Fibroblast of skin of left quadriceps (primary cell): ENCODE measurements at regions not wholly inside any gene's neighbourhood (a gene's known extent, or its start where the extent isn't known, plus 50 kb on each side); places are given as distances from the start of the nearest gene placed in this dataset.
A peak's percentile ranks its signal among the peaks of the same experiment; 100 is the strongest.
"Not testable (repeated sequence)": the region's sequence is repeated elsewhere in the genome, so short reads cannot be mapped to it uniquely, and the experiment has no call there.

Experiments used
- DNase-seq, 2 experiments: peaks; one replicate each; pipeline ENCODE4 v3.0.0-alpha.2; 2013; ENCODE audit warnings: low read depth in 2 of 2

DNA sequence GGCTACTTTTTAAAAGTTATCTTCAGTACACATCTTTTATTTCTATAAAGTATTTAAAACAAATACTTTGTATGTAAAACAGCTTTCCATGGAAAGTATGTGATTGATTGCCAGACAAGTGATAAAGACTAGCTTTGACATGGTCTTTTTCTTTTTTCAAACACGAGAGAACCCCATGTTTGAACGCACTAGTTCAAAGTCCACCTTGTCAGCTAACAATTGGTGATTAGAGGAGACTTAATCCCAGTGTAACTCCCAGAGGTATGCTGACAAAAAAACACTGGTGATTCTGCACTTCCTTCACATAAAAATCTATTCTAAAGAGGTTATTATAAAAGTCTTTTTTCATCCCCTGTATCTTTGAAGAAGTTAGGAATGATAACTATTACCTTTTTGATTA lies 438.1 kb downstream of the GJA1 start:
- no peak for DNase-seq

- DNase-seq, result no peak
Observed at GRCh38 chr6:121876721-121877120, 441.3 kb downstream of the GJA1 start.

DNA sequence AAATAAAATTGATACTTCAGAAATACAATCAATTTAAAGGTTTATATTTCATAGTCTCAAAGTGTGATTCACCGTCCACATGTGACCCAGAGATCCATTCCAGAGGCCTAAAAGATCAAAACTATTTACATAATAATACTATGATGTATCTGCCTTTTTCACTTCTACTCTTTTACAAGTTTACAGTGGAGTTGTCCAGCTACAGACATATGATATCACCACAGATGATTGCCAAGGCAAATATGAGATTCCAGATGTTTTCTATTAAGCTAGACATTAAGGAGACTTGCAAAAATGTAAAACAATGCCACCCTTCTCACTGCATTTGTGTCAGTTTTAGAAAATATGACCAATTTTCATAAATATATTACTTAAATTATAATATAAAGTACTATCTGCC lies 443.7 kb downstream of the GJA1 start:
- DNase-seq, result peak in 1 of 2 experiments; percentile 75

GRCh38 chr6:121880831-121881230 lies 445.4 kb downstream of the GJA1 start:
- DNase-seq, result no peak

- peak; percentile 67 to 70 for DNase-seq
Observed at GRCh38 chr6:121881974-121882667, 446.7 kb downstream of the GJA1 start.

DNA sequence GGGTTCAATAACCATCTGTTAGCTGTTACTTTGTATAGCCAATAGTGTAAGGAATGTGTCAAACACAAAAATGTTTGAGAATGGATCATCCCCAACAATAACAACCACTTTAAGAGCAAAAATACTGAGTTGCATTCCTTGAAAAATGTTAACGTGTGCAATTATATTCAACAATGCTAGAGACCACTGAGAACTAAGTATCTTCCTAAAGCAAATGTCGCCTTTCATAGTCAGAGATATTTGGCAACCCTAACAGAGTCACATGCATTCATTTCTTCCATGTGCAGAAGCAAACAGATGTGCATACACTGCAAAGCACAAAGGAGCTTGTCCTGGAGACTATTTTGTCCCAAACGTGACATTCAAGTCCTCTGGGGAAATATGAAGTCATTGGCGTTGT lies 448.6 kb downstream of the GJA1 start:
- no peak for DNase-seq

GRCh38 chr6:121884620-121885019 lies 449.2 kb downstream of the GJA1 start:
- DNase-seq, result no peak

DNA sequence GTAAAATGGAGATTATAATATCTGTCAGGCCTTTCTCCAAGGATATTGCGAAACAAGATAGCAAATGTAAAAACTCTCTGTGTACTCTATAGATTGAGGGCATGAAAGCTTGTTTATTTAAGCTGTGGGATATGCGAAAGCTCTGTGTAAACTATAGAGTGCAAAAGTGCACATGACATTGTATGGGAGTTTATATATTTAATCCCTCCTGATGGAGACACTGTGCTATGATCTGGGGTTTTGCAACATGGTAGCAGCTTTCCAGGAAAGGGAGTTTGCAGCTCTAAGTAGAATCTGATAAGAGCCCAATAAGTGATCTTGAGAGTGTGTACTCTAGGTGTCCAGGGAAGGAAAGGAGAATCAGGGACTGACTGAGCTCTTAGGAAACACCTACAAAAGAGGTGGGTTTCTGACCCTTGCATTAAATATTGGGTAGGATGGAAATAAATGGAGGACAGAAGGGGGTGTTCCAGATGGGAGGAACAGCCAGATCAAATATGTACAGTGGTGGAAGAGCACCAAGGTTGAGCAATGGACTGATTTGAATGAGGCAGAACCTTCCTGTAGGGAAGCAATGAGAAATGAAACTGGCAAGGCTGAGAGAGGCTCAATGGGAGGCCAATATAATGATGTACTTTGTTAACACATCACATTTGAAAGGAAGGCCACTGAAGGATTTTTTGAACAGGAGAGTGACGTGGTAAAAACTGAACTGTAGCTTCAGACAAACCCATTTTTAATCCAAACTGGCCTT lies 450.1 kb downstream of the GJA1 start:
- DNase-seq, result no peak

DNA sequence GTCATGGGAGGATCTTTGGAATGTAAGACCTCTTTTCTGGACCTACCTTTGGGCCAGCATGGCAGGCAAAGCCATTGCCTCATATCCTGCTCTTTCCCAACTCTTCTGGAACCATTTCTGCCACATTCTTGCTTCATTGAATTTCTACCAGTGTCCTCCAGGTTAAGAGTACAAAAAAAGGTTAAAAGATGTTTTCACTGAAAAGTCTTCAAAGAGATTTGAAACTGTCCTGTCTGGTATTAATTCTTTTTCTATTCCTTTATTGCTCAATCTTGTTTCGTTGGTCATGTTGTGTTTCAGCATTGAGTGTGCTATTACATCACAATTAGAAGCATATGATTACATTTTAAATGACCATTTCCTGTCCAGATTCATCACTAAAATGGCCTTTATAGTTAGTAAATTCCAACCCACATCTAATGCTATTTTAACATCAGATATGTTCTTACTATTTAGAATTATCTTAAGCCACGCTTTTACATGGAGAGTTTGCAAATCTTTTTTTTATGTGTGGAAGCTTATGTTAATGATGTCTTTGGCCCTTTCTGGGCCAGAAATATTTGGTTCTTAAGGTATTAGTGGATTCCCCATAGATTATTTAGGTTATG lies 450.9 kb downstream of the GJA1 start:
- DNase-seq, result peak in 1 of 2 experiments; percentile 46

- DNase-seq, result no peak
Observed at GRCh38 chr6:121887724-121888123, 452.3 kb downstream of the GJA1 start.

DNA sequence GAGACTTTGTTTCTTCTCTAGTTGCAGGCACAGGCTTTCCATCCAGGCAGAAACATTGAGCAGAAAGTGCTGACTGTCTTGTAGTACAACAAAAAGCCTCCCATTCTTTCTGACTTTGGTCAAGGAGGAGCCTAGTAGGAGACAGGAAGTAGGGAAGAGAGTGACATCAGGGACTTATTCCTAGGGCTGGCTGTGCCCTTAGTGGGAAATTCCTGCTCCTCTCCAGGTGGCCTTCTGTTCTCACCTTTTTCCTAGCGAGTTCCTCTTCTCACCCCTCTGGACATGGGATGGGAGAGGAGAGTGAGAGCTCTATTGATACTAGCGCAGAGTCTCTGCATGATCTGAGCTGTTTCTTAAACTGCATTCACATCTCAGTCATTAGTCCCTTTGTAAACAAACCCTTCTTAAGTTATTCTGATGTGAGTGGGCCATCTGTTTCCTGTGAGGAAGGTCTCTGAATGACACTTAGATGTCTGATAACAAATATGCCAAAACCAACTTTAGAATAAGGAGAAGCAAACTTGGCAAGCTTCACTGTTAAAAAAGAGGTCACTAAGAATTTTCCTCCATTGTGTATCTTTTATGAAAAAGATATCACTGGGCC lies 455.0 kb downstream of the GJA1 start:
- no peak for DNase-seq

DNA sequence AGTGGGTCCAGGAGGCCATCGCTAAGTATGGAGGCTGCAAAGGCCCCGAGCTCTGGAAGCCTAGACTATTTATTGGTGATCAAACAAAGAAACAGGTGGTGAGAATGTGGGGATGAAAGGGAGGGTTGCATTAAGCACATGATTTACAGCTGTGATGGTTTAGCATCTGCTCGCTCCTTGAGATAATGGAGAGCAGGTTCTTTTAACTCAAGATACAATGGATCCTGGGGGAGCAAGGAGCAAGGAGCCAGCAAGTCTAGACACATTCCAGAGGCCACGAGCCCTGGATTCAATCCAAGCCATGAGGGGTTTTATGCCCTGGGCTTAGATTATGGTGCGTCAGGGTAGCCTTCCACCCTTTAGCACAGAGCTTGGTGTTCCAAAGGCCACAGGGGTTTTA lies 460.3 kb downstream of the GJA1 start:
- DNase-seq, result not testable (repeated sequence)

- DNase-seq, result no peak
Observed at GRCh38 chr6:121896363-121896762, 460.9 kb downstream of the GJA1 start.

GRCh38 chr6:121896771-121897170 lies 461.3 kb downstream of the GJA1 start:
- DNase-seq, result no peak

DNA sequence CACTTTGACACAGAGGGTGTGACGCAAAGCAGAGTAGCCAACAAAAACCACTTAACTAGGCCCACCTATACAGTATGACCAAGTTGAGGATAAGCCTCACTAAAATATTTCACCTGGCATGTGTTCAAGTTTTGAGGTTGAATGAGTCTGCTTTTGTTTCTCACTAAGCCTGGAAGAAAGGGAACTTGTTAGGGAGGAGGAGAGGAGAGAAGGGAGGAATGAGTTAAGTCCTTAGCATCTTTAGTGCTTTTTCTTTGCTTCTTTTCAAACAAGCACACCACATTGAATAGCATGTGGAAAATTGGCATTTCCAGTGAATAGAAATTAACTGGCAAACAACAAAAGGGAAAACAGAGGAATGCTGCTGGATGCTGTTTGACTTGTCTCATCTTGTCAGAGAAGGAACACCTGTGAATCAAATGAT lies 461.9 kb downstream of the GJA1 start:
- DNase-seq, result no peak

DNA sequence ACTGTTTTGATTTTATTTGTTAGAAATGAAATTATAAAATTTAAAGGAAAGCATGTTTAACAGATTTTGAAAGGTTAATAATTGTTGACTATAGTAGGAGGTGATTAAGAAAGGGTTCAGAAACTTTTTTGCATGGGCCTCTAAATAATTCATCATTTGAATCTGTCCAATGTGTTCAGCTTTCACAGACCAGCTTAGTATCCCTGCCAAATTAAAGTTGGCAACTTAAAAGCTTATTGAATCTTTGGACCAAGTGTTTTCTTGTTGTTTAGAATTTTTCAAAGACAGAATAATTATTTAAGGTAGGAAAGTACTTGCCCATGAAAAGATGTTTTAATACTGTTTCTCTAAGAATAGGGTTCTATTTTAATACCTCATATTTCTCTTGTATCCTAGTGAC lies 466.0 kb downstream of the GJA1 start:
- no peak for DNase-seq

DNA sequence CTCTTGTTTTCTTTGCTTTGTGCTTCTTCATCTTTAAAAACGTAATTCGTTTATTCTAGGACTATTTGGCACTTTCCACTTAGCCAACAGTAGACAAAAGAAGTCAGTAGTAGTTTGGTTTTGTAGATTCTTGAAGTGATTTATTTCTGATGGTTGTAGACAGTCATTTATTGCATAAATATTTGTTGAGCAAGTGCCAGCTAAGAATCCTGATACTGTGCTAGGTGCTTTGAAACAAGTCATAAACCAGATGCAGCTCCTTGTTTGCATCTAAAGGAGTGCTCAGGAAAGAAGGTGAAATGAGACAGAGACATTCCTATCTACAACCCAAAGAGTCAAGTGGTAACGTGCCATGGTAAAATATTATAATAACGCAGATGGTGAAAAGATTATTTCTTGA lies 469.1 kb downstream of the GJA1 start:
- no peak for DNase-seq

- no peak for DNase-seq
Observed at GRCh38 chr6:121912905-121913304, 477.5 kb downstream of the GJA1 start.

DNA sequence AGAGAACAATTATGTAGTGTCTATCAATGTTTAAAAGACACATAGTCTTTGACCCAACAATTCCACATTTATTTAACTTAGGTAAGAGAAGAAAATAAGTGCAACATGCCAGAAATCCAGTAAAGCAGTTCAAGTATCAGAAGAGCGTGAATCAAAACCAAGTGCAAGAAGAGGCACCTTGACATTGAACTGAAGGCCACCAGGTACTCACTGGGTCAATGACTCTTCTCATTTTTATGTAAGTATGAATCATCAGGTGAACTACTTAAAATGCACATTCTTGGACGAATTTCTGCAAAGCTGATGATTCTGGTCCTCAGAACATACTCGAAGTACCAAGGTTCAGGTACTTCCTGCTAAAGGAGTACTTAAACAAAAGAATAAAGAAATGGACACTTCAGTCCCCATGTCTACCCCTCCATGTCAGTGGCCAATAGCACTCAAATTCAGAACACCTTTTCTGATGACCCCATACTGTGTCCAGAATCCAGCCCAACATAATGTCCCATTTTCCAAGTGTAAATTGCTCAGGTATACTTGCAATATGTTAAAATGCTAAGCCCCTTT lies 481.9 kb downstream of the GJA1 start:
- DNase-seq, result no peak

- DNase-seq, result no peak
Observed at GRCh38 chr6:121917834-121918559, 481.5 kb upstream of the HSF2 start.

DNA sequence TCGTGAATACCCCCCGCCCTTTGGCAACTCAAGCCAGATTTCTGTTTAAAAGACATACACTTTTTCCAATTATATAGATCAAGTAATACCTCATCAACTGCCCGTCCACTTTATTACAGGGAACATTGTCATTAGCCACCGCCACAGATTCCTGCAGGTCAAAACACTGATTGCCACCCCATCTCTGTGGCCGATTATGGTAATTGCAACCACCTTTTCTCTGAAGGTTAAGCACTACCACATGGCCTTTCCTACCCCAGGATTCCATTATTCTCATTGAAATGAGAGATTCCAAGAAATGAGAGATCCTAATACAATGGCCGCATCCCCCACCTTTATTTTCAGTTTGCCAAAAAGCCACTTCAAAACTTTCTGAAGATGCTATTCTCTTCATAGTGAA lies 478.8 kb upstream of the HSF2 start:
- DNase-seq, result no peak

DNA sequence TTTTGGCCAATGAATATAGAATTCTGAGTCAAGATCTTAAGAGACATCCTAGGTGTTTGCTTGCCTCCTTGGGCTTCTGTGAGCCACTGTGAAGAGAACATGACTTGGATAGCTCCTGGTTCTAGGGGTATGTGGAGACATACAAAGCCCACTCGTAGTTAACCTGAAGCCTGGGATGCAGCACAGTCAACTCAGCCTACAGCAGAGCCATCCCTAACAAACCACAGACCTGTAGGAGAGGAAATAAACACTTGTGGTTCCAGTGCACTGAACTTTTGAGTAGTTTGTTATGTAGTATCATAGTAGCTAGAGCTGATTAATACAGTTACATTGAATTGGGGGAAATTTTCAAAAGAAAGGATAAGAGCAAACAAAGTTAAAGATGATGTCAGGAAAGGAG lies 474.4 kb upstream of the HSF2 start:
- no peak for DNase-seq
